AG09319 (cell line): ENCODE measurements at regions not wholly inside any gene's neighbourhood (a gene's known extent, or its start where the extent isn't known, plus 50 kb on each side); places are given as distances from the start of the nearest gene placed in this dataset.

Experiments used
- DNase-seq: peaks from one replicate; pipeline ENCODE4 v3.0.0-alpha.2; 2010; ENCODE audit warnings: low read depth; ENCODE audit errors: extremely low read depth
- CTCF ChIP-seq: IDR thresholded peaks from 2 replicates; pipeline ENCODE4 v1.5.1; 2011; ENCODE audit warnings: low read depth, mild to moderate bottlenecking, inconsistent platforms, low read length, moderate library complexity

GRCh38 chr12:61758661-61759060 is 501.5 kb upstream of the USP15 start:
- TF ChIP-seq CTCF: no peak
- no peak for DNase-seq

DNA sequence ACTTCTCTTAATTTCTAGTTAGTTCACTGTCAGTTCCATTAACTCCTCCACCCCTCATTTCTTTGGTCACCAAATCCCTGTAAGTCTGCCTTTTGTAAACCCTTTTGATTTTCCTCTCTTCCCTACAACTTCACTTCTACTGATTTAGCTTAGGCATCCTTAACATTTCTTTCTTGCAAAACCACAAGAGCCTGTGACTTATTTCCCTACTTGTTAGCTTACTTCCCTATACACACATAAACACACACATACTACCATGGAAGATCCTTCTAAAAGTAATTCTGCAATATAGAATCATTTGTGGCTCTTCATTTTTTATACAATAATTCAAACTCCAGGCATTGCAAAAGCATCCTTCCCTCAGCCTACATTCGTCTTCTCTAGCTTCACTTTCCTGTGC is 494.3 kb upstream of the USP15 start:
- no peak for DNase-seq
- no peak for TF ChIP-seq CTCF

DNA sequence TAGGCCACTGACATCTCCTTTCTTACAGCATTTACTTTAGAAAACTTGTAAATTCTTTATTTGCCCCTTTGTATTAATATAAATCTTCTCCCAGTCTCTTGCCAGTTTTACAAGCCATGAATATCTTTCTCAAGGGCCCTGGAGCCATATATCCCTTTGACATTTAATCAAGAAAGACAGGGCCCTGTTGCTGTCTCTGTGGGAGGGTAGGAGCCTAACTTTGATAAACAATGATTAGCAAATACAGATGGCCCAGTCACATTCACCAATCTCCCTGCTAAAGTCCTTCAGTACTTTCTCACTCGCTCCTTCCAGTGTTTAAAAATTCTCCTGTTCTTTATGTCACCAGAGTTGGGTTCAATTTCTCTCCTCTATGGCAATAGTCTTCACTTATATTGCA is 479.8 kb upstream of the USP15 start:
- TF ChIP-seq CTCF: no peak
- DNase-seq: no peak

DNA sequence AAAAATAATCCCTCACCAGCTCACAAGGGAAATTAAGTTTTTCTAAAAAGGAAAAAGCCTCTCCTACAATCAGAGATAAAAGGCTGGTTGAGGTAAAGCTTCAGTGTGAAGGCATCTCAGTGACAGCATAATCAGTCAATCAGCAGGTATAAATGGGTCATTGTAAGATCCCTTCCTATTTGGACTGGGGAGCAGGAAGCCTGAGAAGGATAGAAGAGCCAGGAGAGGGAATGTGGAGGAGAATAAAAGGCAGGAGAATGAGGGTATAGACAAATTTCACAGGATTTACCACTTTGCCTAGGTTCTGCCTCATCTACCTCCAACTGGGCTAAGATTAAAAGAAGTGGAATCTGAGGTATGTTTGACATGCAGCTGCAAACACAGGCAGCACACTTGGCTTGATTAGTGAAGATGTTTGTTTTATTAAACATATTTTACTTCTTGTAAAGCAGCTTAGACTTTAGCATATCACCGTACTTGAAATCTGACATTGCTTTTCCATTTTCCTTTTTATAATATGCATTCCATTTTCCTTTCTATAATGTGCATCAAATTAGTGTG is 479.1 kb upstream of the USP15 start:
- DNase-seq: no peak
- TF ChIP-seq CTCF: no peak

- no peak for DNase-seq
- TF ChIP-seq CTCF: no peak
These were observed 463.4 kb upstream of the USP15 start for GRCh38 chr12:61796846-61797245.

DNA sequence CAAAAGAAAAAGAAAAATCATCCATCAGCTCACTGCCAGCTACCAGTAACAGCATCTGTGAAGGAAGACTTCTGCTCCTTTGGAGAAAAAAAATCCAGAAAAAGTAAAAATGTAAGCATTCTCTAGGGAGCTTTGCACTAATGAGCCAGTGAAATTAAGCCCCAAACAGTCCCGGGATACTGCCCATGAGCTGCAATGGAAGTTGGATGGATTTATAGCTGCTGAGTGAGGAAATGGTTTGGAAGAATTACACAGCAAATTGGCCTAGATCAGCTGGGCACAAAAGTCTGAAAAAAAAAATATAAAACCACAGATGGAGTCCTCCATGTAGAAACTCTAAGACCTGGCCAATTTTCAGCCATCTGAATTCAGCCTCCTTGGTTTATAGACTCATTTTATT is 462.9 kb upstream of the USP15 start:
- no peak for TF ChIP-seq CTCF
- DNase-seq: no peak

- no peak for TF ChIP-seq CTCF
- DNase-seq: no peak
These were observed 461.4 kb upstream of the USP15 start for GRCh38 chr12:61798778-61799177.
